ENCODE measurements at regions not wholly inside any gene's neighbourhood (a gene's known extent, or its start where the extent isn't known, plus 50 kb on each side); places are given as distances from the start of the nearest gene placed in this dataset.

- Histone ChIP-seq H3K27me3 (ENCODE audit: insufficient read depth, low read length, poor library complexity) (no peaks in the 10 kb centered on the region), H3K4me1 (ENCODE audit: control insufficient read depth, low read depth, low read length) (no peaks in the 10 kb centered on the region), H4K5ac (ENCODE audit: low read length) (no peak overlapping the region), H3K27ac (ENCODE audit: low read depth, low read length) (no peak overlapping the region), H3K56ac (ENCODE audit: low read length) (no peak overlapping the region), H2BK120ac (ENCODE audit: low read depth, low read length) (no peak overlapping the region), H3K18ac (ENCODE audit: low read length) (no peak overlapping the region), H3K4ac (ENCODE audit: low read depth, low read length) (no peak overlapping the region), H3K36me3 (ENCODE audit: control insufficient read depth, insufficient read depth, low read length) (no peaks in the 10 kb centered on the region), H3K9ac (ENCODE audit: low read length) (no peak overlapping the region), H3K79me1 (ENCODE audit: low read length) (no peaks in the 10 kb centered on the region), H2BK15ac (replicated peaks; ENCODE audit: low read depth) (no peak overlapping the region), H3K4me2 (ENCODE audit: low read length) (no peak overlapping the region), H3K79me2 (ENCODE audit: control insufficient read depth, insufficient read depth, low read length) (no peaks in the 10 kb centered on the region), H2BK5ac (ENCODE audit: low read length) (no peak overlapping the region), H4K8ac (ENCODE audit: low read depth, low read length) (no peak overlapping the region), H2AK5ac (ENCODE audit: low read length) (no peak overlapping the region), H3K4me3 (ENCODE audit: low read length) (no peak overlapping the region), H3K23ac (ENCODE audit: low read length) (no peak overlapping the region)
- no CpG with 5 or more reads among the region's 3 CpGs for WGBS (ENCODE audit: extremely low coverage, insufficient coverage, low lambda C conversion rate)
- no peak for DNase-seq
These were observed 143.2 kb upstream of the VLDLR start for GRCh38 chr9:2478421-2478820.

- H3K4me3 ChIP-seq (ENCODE audit: low read length) = no peak overlapping the region
- no peak overlapping the region for H4K5ac ChIP-seq (ENCODE audit: low read length)
- no peak overlapping the region for H4K8ac ChIP-seq (ENCODE audit: low read depth, low read length)
- no peaks in the 10 kb centered on the region for H3K4me1 ChIP-seq (ENCODE audit: control insufficient read depth, low read depth, low read length)
- WGBS (ENCODE audit: extremely low coverage, insufficient coverage, low lambda C conversion rate) = no CpG with 5 or more reads among the region's 2 CpGs
- H3K27ac ChIP-seq (ENCODE audit: low read depth, low read length) = no peak overlapping the region
- no peak overlapping the region for H3K4me2 ChIP-seq (ENCODE audit: low read length)
- no peak for DNase-seq
- H2BK120ac ChIP-seq (ENCODE audit: low read depth, low read length) = no peak overlapping the region
- no peak overlapping the region for H2BK15ac ChIP-seq (replicated peaks; ENCODE audit: low read depth)
- H3K9ac ChIP-seq (ENCODE audit: low read length) = no peak overlapping the region
- H3K36me3 ChIP-seq (ENCODE audit: control insufficient read depth, insufficient read depth, low read length) = no peaks in the 10 kb centered on the region
- no peak overlapping the region for H3K23ac ChIP-seq (ENCODE audit: low read length)
- no peak overlapping the region for H2BK5ac ChIP-seq (ENCODE audit: low read length)
- H3K27me3 ChIP-seq (ENCODE audit: insufficient read depth, low read length, poor library complexity) = no peaks in the 10 kb centered on the region
- H3K79me2 ChIP-seq (ENCODE audit: control insufficient read depth, insufficient read depth, low read length) = no peaks in the 10 kb centered on the region
- no peaks in the 10 kb centered on the region for H3K79me1 ChIP-seq (ENCODE audit: low read length)
- no peak overlapping the region for H3K4ac ChIP-seq (ENCODE audit: low read depth, low read length)
- no peak overlapping the region for H3K18ac ChIP-seq (ENCODE audit: low read length)
- no peak overlapping the region for H3K56ac ChIP-seq (ENCODE audit: low read length)
- H2AK5ac ChIP-seq (ENCODE audit: low read length) = no peak overlapping the region
These were observed 142.5 kb upstream of the VLDLR start for GRCh38 chr9:2479056-2479565.

DNA sequence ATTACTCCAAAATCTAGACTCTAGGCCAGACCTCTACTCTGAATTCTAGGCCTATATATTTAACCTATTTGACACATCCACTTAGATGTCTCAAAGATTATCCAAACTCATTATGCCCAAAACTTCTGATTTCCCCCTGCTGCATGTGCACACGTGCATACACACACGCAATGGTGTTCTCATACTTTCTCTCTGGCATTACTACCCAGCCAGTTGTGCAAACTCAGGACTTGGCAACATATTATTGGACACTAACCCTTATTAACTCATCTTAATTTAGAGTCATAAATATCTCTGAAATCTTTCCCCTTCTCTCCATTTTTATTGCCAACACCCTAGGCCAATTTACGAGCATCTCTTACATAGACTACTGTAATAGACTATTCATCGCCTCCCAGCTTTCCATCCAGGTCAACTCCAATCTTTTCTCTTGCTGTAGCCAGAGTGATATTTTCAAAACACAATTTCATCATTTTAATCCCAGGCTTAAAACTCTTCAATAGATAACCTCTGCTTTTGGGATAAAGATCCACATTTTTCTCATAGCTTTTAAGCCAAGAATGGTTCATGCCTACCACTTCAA lies 141.2 kb upstream of the VLDLR start:
- Histone ChIP-seq H3K9ac (ENCODE audit: low read length) (no peak overlapping the region), H2BK120ac (ENCODE audit: low read depth, low read length) (no peak overlapping the region), H2AK5ac (ENCODE audit: low read length) (no peak overlapping the region), H2BK15ac (replicated peaks; ENCODE audit: low read depth) (no peak overlapping the region), H3K27me3 (ENCODE audit: insufficient read depth, low read length, poor library complexity) (no peaks in the 10 kb centered on the region), H3K4me1 (ENCODE audit: control insufficient read depth, low read depth, low read length) (no peaks in the 10 kb centered on the region), H3K4me2 (ENCODE audit: low read length) (no peak overlapping the region), H3K79me2 (ENCODE audit: control insufficient read depth, insufficient read depth, low read length) (no peaks in the 10 kb centered on the region), H4K5ac (ENCODE audit: low read length) (no peak overlapping the region), H3K27ac (ENCODE audit: low read depth, low read length) (no peak overlapping the region), H4K8ac (ENCODE audit: low read depth, low read length) (no peak overlapping the region), H3K18ac (ENCODE audit: low read length) (no peak overlapping the region), H3K23ac (ENCODE audit: low read length) (no peak overlapping the region), H2BK5ac (ENCODE audit: low read length) (no peak overlapping the region), H3K36me3 (ENCODE audit: control insufficient read depth, insufficient read depth, low read length) (no peaks in the 10 kb centered on the region), H3K56ac (ENCODE audit: low read length) (no peak overlapping the region), H3K4me3 (ENCODE audit: low read length) (no peak overlapping the region), H3K79me1 (ENCODE audit: low read length) (no peaks in the 10 kb centered on the region), H3K4ac (ENCODE audit: low read depth, low read length) (no peak overlapping the region)
- DNase-seq = no peak
- no CpG with 5 or more reads among the region's 4 CpGs for WGBS (ENCODE audit: extremely low coverage, insufficient coverage, low lambda C conversion rate)

- no CpG with 5 or more reads among the region's 3 CpGs for whole genome bisulfite sequencing (ENCODE audit: extremely low coverage, insufficient coverage, low lambda C conversion rate)
- Histone ChIP-seq H3K18ac (ENCODE audit: low read length) (no peak overlapping the region), H3K9ac (ENCODE audit: low read length) (no peak overlapping the region), H3K4me2 (ENCODE audit: low read length) (no peak overlapping the region), H3K36me3 (ENCODE audit: control insufficient read depth, insufficient read depth, low read length) (no peaks in the 10 kb centered on the region), H3K79me1 (ENCODE audit: low read length) (no peaks in the 10 kb centered on the region), H3K4ac (ENCODE audit: low read depth, low read length) (no peak overlapping the region), H4K5ac (ENCODE audit: low read length) (no peak overlapping the region), H3K27me3 (ENCODE audit: insufficient read depth, low read length, poor library complexity) (no peaks in the 10 kb centered on the region), H3K27ac (ENCODE audit: low read depth, low read length) (no peak overlapping the region), H3K79me2 (ENCODE audit: control insufficient read depth, insufficient read depth, low read length) (no peaks in the 10 kb centered on the region), H3K4me3 (ENCODE audit: low read length) (no peak overlapping the region), H3K56ac (ENCODE audit: low read length) (no peak overlapping the region), H3K4me1 (ENCODE audit: control insufficient read depth, low read depth, low read length) (no peaks in the 10 kb centered on the region), H3K23ac (ENCODE audit: low read length) (no peak overlapping the region), H2AK5ac (ENCODE audit: low read length) (no peak overlapping the region), H2BK15ac (replicated peaks; ENCODE audit: low read depth) (no peak overlapping the region), H2BK5ac (ENCODE audit: low read length) (no peak overlapping the region), H4K8ac (ENCODE audit: low read depth, low read length) (no peak overlapping the region), H2BK120ac (ENCODE audit: low read depth, low read length) (no peak overlapping the region)
- no peak for DNase-seq
These were observed 140.4 kb upstream of the VLDLR start for GRCh38 chr9:2481216-2481615.

- no peak overlapping the region for H3K27ac ChIP-seq (ENCODE audit: low read depth, low read length)
- no peak overlapping the region for H3K4me3 ChIP-seq (ENCODE audit: low read length)
- H2BK5ac ChIP-seq (ENCODE audit: low read length) = no peak overlapping the region
- H3K79me2 ChIP-seq (ENCODE audit: control insufficient read depth, insufficient read depth, low read length) = no peaks in the 10 kb centered on the region
- H3K9ac ChIP-seq (ENCODE audit: low read length) = no peak overlapping the region
- no peak overlapping the region for H2AK5ac ChIP-seq (ENCODE audit: low read length)
- no peak overlapping the region for H4K8ac ChIP-seq (ENCODE audit: low read depth, low read length)
- H2BK15ac ChIP-seq (replicated peaks; ENCODE audit: low read depth) = no peak overlapping the region
- no peak overlapping the region for H2BK120ac ChIP-seq (ENCODE audit: low read depth, low read length)
- no peak overlapping the region for H3K56ac ChIP-seq (ENCODE audit: low read length)
- no peaks in the 10 kb centered on the region for H3K79me1 ChIP-seq (ENCODE audit: low read length)
- no peak overlapping the region for H3K4ac ChIP-seq (ENCODE audit: low read depth, low read length)
- H3K23ac ChIP-seq (ENCODE audit: low read length) = no peak overlapping the region
- H3K4me2 ChIP-seq (ENCODE audit: low read length) = no peak overlapping the region
- no peaks in the 10 kb centered on the region for H3K36me3 ChIP-seq (ENCODE audit: control insufficient read depth, insufficient read depth, low read length)
- H4K5ac ChIP-seq (ENCODE audit: low read length) = no peak overlapping the region
- no peaks in the 10 kb centered on the region for H3K27me3 ChIP-seq (ENCODE audit: insufficient read depth, low read length, poor library complexity)
- no peaks in the 10 kb centered on the region for H3K4me1 ChIP-seq (ENCODE audit: control insufficient read depth, low read depth, low read length)
- H3K18ac ChIP-seq (ENCODE audit: low read length) = no peak overlapping the region
- DNase-seq = no peak
These were observed 134.6 kb upstream of the VLDLR start for GRCh38 chr9:2486988-2487387.

GRCh38 chr9:2489838-2490314 lies 131.7 kb upstream of the VLDLR start:
- Histone ChIP-seq H3K79me1 (ENCODE audit: low read length) (no peaks in the 10 kb centered on the region), H2AK5ac (ENCODE audit: low read length) (no peak overlapping the region), H3K27ac (ENCODE audit: low read depth, low read length) (no peak overlapping the region), H4K8ac (ENCODE audit: low read depth, low read length) (no peak overlapping the region), H2BK5ac (ENCODE audit: low read length) (no peak overlapping the region), H2BK15ac (replicated peaks; ENCODE audit: low read depth) (no peak overlapping the region), H3K23ac (ENCODE audit: low read length) (no peak overlapping the region), H3K4me2 (ENCODE audit: low read length) (no peak overlapping the region), H3K27me3 (ENCODE audit: insufficient read depth, low read length, poor library complexity) (no peaks in the 10 kb centered on the region), H3K79me2 (ENCODE audit: control insufficient read depth, insufficient read depth, low read length) (no peaks in the 10 kb centered on the region), H3K9ac (ENCODE audit: low read length) (no peak overlapping the region), H2BK120ac (ENCODE audit: low read depth, low read length) (no peak overlapping the region), H4K5ac (ENCODE audit: low read length) (no peak overlapping the region), H3K36me3 (ENCODE audit: control insufficient read depth, insufficient read depth, low read length) (no peaks in the 10 kb centered on the region), H3K4me3 (ENCODE audit: low read length) (no peak overlapping the region), H3K56ac (ENCODE audit: low read length) (no peak overlapping the region), H3K4ac (ENCODE audit: low read depth, low read length) (peak overlapping the region; percentile 24), H3K18ac (ENCODE audit: low read length) (no peak overlapping the region), H3K4me1 (ENCODE audit: control insufficient read depth, low read depth, low read length) (no peaks in the 10 kb centered on the region)
- WGBS (ENCODE audit: extremely low coverage, insufficient coverage, low lambda C conversion rate) = no CpG with 5 or more reads among the region's 2 CpGs
- no peak for DNase-seq
